Panc1 (cell line): ENCODE measurements at regions not wholly inside any gene's neighbourhood (a gene's known extent, or its start where the extent isn't known, plus 50 kb on each side); places are given as distances from the start of the nearest gene placed in this dataset.

Experiments used
- POLR2AphosphoS5 ChIP-seq: IDR thresholded peaks from 2 replicates; pipeline ENCODE4 v1.6.1; 2012; ENCODE audit warnings: mild to moderate bottlenecking, low read depth, low read length, moderate library complexity
- TCF7L2 ChIP-seq: IDR thresholded peaks from 2 replicates; pipeline ENCODE4 v1.6.1; 2011; ENCODE audit warnings: mild to moderate bottlenecking, low read depth, low read length, inconsistent platforms
- TF ChIP-seq, protein P1 (sequence below): fragments of 450-650 bp; IDR thresholded peaks from 2 replicates; pipeline ENCODE4 v1.5.1; 2017; ENCODE audit warnings: mild to moderate bottlenecking

DNA sequence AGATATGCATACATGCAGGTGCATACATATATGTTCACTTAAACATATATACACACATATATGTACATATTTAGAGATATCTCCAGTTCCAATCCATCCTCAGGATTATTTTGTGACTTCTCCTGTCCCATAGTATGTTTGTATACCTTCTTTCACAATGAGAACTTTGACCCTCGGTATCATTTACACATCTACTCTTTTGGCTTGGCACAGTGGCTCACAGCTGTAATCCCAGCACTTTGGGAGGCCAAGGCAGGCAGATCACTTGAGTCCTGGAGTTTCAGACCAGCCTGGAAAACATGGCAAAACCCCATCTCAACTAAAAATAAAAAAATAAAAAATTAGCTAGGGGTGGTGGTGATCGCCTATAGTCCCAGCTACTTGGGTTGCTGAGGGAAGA, 148.1 kb upstream of the CCL2 start:
- TF ChIP-seq TCF7L2 = no peak
- TF ChIP-seq, protein P1, sequence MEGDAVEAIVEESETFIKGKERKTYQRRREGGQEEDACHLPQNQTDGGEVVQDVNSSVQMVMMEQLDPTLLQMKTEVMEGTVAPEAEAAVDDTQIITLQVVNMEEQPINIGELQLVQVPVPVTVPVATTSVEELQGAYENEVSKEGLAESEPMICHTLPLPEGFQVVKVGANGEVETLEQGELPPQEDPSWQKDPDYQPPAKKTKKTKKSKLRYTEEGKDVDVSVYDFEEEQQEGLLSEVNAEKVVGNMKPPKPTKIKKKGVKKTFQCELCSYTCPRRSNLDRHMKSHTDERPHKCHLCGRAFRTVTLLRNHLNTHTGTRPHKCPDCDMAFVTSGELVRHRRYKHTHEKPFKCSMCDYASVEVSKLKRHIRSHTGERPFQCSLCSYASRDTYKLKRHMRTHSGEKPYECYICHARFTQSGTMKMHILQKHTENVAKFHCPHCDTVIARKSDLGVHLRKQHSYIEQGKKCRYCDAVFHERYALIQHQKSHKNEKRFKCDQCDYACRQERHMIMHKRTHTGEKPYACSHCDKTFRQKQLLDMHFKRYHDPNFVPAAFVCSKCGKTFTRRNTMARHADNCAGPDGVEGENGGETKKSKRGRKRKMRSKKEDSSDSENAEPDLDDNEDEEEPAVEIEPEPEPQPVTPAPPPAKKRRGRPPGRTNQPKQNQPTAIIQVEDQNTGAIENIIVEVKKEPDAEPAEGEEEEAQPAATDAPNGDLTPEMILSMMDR = no peak
- TF ChIP-seq POLR2AphosphoS5 = no peak
